ENCODE measurements at regions not wholly inside any gene's neighbourhood (a gene's known extent, or its start where the extent isn't known, plus 50 kb on each side); places are given as distances from the start of the nearest gene placed in this dataset.

- ATAC-seq (no peak), DNase-seq (ENCODE audit: low spot score) (no peak)
- Histone ChIP-seq H3F3A (replicated peaks; ENCODE audit: low read depth) (no peaks in the 10 kb centered on the region), H2AFZ (no peak overlapping the region), H3K79me2 (replicated peaks; ENCODE audit: insufficient read depth) (no peaks in the 10 kb centered on the region), H3K27ac (ENCODE audit: low read depth) (no peak overlapping the region), H3K36me3 (ENCODE audit: insufficient read depth) (no peaks in the 10 kb centered on the region), H3K27me3 (ENCODE audit: insufficient read depth) (0 out of 2 replicates have a peak, but pooled peaks cover 5% of the 10 kb centered on the region), H4K20me1 (replicated peaks; ENCODE audit: insufficient read depth) (no peaks in the 10 kb centered on the region), H3K4me1 (ENCODE audit: insufficient read depth) (no peaks in the 10 kb centered on the region), H3K4me3 (no peak overlapping the region), H3K9me2 (ENCODE audit: insufficient read depth) (no peaks in the 10 kb centered on the region), H3K4me2 (no peak overlapping the region)
- Mint-ChIP-seq H3K4me1 (no peaks in the 10 kb centered on the region; the same call in 2 of the 3 replicates), H3K27ac (no peak overlapping the region), H3K9me3 (no peaks in the 10 kb centered on the region), H3K36me3 (ENCODE audit: low read depth) (no peaks in the 10 kb centered on the region), H3K27me3 (ENCODE audit: insufficient read depth, low read depth, poor library complexity) (peaks cover 16% of the 10 kb centered on the region), H3K4me3 (no peak overlapping the region)
- no peak for TF ChIP-seq CTCF (conservative IDR thresholded peaks at IDR 0.05; ENCODE audit: low read depth in 2 of 2)
- TF ChIP-seq ETS1 (IDR thresholded peaks at IDR 0.05), result no peak
- TF ChIP-seq POLR2AphosphoS5 (IDR thresholded peaks at IDR 0.05; ENCODE audit: low read depth), result no peak
Measured at GRCh38 chr12:107914460-107914977, 140.0 kb downstream of the ASCL4 start.

DNA sequence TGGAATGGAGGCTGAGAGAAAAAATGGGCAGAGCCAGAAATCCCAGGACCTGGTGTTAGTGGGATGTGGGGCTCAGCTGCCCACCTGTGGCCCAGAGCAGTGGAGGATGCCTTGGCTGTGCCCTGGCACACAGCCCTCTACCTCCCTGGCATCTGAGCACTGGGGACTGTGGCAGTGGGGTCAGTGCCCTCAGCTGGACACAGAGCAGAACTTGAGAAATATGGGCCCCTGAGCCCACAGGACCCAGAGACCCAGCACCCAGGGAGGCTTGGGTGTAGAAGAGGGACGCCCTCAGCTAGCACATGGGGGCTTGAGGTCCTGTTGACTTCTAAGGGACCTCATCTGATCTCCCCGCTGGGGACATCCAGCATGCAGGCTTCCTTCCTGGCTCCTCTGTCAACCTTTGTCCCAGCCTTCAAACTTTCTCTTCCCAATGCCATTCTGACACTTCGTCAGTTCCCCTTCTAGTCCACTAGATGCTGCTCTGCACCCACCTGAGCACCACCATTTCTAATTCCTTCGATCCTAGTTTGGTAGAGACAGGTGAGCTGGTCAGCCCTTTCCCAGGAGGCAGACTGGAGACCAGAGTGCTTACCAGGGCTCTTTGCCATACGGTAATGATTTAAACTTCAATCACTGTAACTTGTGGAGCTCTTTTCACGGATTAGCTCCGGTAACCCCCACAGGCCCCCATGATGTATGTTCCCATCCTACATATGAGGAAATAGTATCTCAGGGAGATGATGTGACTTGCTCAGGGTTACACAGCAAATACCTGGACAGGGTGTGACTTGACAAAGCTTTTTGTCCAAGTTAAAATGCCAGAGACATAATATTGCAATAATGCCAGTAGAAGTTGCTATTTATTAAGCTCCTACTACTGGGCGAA is 143.7 kb downstream of the ASCL4 start:
- no peaks in the 10 kb centered on the region for H3K9me3 Mint-ChIP-seq
- Histone ChIP-seq H3K4me3 (no peak overlapping the region), H3K9me2 (ENCODE audit: insufficient read depth) (no peaks in the 10 kb centered on the region), H3K4me1 (ENCODE audit: insufficient read depth) (no peaks in the 10 kb centered on the region), H3F3A (replicated peaks; ENCODE audit: low read depth) (no peaks in the 10 kb centered on the region), H3K27me3 (ENCODE audit: insufficient read depth) (no peaks in the 10 kb centered on the region), H4K20me1 (replicated peaks; ENCODE audit: insufficient read depth) (no peaks in the 10 kb centered on the region), H3K27ac (ENCODE audit: low read depth) (no peak overlapping the region), H2AFZ (0 out of 2 replicates have a peak overlapping the region, but pooled peaks have one; percentile 32), H3K79me2 (replicated peaks; ENCODE audit: insufficient read depth) (no peaks in the 10 kb centered on the region), H3K36me3 (ENCODE audit: insufficient read depth) (no peaks in the 10 kb centered on the region), H3K4me2 (no peak overlapping the region)
- ATAC-seq (peak; percentile 98), DNase-seq (ENCODE audit: low spot score) (peak; percentile 89)
- no peak overlapping the region for H3K27ac Mint-ChIP-seq
- H3K4me1 Mint-ChIP-seq, result no peaks in the 10 kb centered on the region
- TF ChIP-seq POLR2AphosphoS5 (IDR thresholded peaks at IDR 0.05; ENCODE audit: low read depth) (no peak), ZNF114 (CRISPR knock-in tag; IDR thresholded peaks at IDR 0.05) (no peak), NANOG (IDR thresholded peaks at IDR 0.05; ENCODE audit: borderline replicate concordance) (no peak), CTCF (conservative IDR thresholded peaks at IDR 0.05; ENCODE audit: low read depth in 2 of 2) (peak; percentile 77 to 97), ZNF331 (CRISPR knock-in tag; IDR thresholded peaks at IDR 0.05; ENCODE audit: low read depth) (no peak), ZNF462 (CRISPR knock-in tag; IDR thresholded peaks at IDR 0.05) (no peak)
- no peak overlapping the region for H3K4me3 Mint-ChIP-seq
- peaks cover 16% of the 10 kb centered on the region for H3K27me3 Mint-ChIP-seq (ENCODE audit: insufficient read depth, low read depth, poor library complexity)
- H3K36me3 Mint-ChIP-seq (ENCODE audit: low read depth), result no peaks in the 10 kb centered on the region

All from GM23338 (cell line).